ENCODE measurements at regions not wholly inside any gene's neighbourhood (a gene's known extent, or its start where the extent isn't known, plus 50 kb on each side); places are given as distances from the start of the nearest gene placed in this dataset.

DNA sequence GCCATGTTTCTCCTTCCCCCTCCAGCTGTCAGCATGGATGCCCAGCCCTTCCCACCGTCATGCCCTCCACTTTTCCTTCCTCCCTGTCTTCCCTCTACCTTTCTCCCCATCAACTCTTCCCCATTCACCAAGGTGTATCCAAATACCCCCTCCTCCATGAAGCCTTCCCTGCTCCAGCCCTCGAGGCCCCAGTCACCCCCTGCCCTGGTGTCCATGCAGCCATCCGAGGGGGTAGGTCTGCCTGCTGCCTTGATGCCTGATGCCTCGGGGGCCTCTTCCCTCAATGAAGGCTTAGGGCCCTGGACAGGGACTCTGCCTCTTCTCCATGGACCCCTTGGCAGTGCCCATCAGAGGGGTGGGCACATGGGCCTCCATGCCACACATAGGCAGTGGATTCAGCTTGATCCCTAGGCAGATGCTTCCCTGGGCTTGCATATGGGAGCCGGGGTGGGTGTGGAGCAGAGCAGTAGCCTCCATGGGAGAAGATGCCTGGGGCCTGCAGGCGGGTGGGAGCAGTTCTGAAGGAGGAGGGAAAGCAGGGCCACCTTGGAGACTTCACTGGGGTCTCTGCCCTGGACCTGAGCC is 795.8 kb downstream of the BRD1 start:
- TF ChIP-seq TAF1 (IDR thresholded peaks at IDR 0.05; ENCODE audit: low read depth, low read length) (no peak), POLR2A (IDR thresholded peaks at IDR 0.05; ENCODE audit: low read depth, low read length) (no peak), POLR2AphosphoS5 (IDR thresholded peaks at IDR 0.05; ENCODE audit: low read depth, low read length) (no peak)

Data from GM12891 (cell line).